Mammary epithelial cell (primary cell): ENCODE measurements at regions not wholly inside any gene's neighbourhood (a gene's known extent, or its start where the extent isn't known, plus 50 kb on each side); places are given as distances from the start of the nearest gene placed in this dataset.

Experiments
- CTCF ChIP-seq, 2 donors: IDR thresholded peaks in 1 of 2; conservative IDR thresholded peaks in 1 of 2; 2 replicates each; pipeline ENCODE4 v1.5.1; 2011 to 2012; ENCODE audit warnings: inconsistent platforms in 2 of 2, low read length in 2 of 2, mild to moderate bottlenecking in 2 of 2, control low read depth in 1 of 2, low read depth in 1 of 2; ENCODE audit not compliant: insufficient read depth in 1 of 2; ENCODE audit errors: extremely low read depth in 1 of 2
- EZH2 ChIP-seq: IDR thresholded peaks from 2 replicates; pipeline ENCODE4 v1.6.1; 2012; ENCODE audit warnings: low read length, inconsistent platforms, borderline replicate concordance

- TF ChIP-seq CTCF (conservative IDR thresholded peaks at IDR 0.05 in 1 of 2, IDR thresholded peaks at IDR 0.05 in 1 of 2; ENCODE audit: extremely low read depth in 1 of 2, insufficient read depth in 1 of 2, low read depth in 1 of 2, low read length in 2 of 2) = no peak
- no peak for TF ChIP-seq EZH2
Measured at GRCh38 chr1:30413111-30413440, 310.3 kb downstream of the MATN1 start.
